ENCODE measurements at regions not wholly inside any gene's neighbourhood (a gene's known extent, or its start where the extent isn't known, plus 50 kb on each side); places are given as distances from the start of the nearest gene placed in this dataset.

GRCh38 chr15:95591270-95591669 lies 739.2 kb upstream of the NR2F2 start:
- H3K36me3 ChIP-seq (ENCODE audit: control insufficient read depth in 1 of 2, insufficient read depth in 2 of 2, low read length in 2 of 2): no peaks in the 10 kb centered on the region
- H3K4me3 ChIP-seq (ENCODE audit: low read depth in 1 of 2, low read length in 2 of 2): no peak overlapping the region
- no peaks in the 10 kb centered on the region for H3K4me1 ChIP-seq (ENCODE audit: control insufficient read depth in 1 of 2, insufficient read depth in 2 of 2, low read length in 2 of 2)
- H3K27ac ChIP-seq (ENCODE audit: low read length): no peak overlapping the region
- no peaks in the 10 kb centered on the region for H3K9me3 ChIP-seq (ENCODE audit: control insufficient read depth in 1 of 2, low read length in 2 of 2)
- H3K27me3 ChIP-seq (ENCODE audit: low read depth, low read length): no peaks in the 10 kb centered on the region

- no peaks in the 10 kb centered on the region for H3K4me1 ChIP-seq (ENCODE audit: control insufficient read depth in 1 of 2, insufficient read depth in 2 of 2, low read length in 2 of 2)
- H3K36me3 ChIP-seq (ENCODE audit: control insufficient read depth in 1 of 2, insufficient read depth in 2 of 2, low read length in 2 of 2): no peaks in the 10 kb centered on the region
- H3K9me3 ChIP-seq (ENCODE audit: control insufficient read depth in 1 of 2, low read length in 2 of 2): no peaks in the 10 kb centered on the region
- H3K4me3 ChIP-seq (ENCODE audit: low read depth in 1 of 2, low read length in 2 of 2): no peak overlapping the region
- H3K27ac ChIP-seq (ENCODE audit: low read length): no peak overlapping the region
- no peaks in the 10 kb centered on the region for H3K27me3 ChIP-seq (ENCODE audit: low read depth, low read length)
Measured at GRCh38 chr15:95591886-95592285, 738.6 kb upstream of the NR2F2 start.

GRCh38 chr15:95594496-95594895 lies 736.0 kb upstream of the NR2F2 start:
- no peaks in the 10 kb centered on the region for H3K36me3 ChIP-seq (ENCODE audit: control insufficient read depth in 1 of 2, insufficient read depth in 2 of 2, low read length in 2 of 2)

GRCh38 chr15:95595759-95596158 lies 734.7 kb upstream of the NR2F2 start:
- Histone ChIP-seq H3K4me3 (ENCODE audit: low read depth in 1 of 2, low read length in 2 of 2) (no peak overlapping the region), H3K36me3 (ENCODE audit: control insufficient read depth in 1 of 2, insufficient read depth in 2 of 2, low read length in 2 of 2) (no peaks in the 10 kb centered on the region)

More at GRCh38 chr15:95594496-95594895, 736.0 kb upstream of the NR2F2 start:
- H3K4me3 ChIP-seq (ENCODE audit: low read depth in 1 of 2, low read length in 2 of 2): no peak overlapping the region
- H3K27me3 ChIP-seq (ENCODE audit: low read depth, low read length): no peaks in the 10 kb centered on the region
- H3K27ac ChIP-seq (ENCODE audit: low read length): no peak overlapping the region
- no peaks in the 10 kb centered on the region for H3K4me1 ChIP-seq (ENCODE audit: control insufficient read depth in 1 of 2, insufficient read depth in 2 of 2, low read length in 2 of 2)
- H3K9me3 ChIP-seq (ENCODE audit: control insufficient read depth in 1 of 2, low read length in 2 of 2): no peaks in the 10 kb centered on the region

GRCh38 chr15:95596496-95596895 lies 734.0 kb upstream of the NR2F2 start:
- no peak overlapping the region for H3K4me3 ChIP-seq (ENCODE audit: low read depth in 1 of 2, low read length in 2 of 2)
- H3K27ac ChIP-seq (ENCODE audit: low read length): no peak overlapping the region
- no peaks in the 10 kb centered on the region for H3K9me3 ChIP-seq (ENCODE audit: control insufficient read depth in 1 of 2, low read length in 2 of 2)
- no peaks in the 10 kb centered on the region for H3K36me3 ChIP-seq (ENCODE audit: control insufficient read depth in 1 of 2, insufficient read depth in 2 of 2, low read length in 2 of 2)
- no peaks in the 10 kb centered on the region for H3K4me1 ChIP-seq (ENCODE audit: control insufficient read depth in 1 of 2, insufficient read depth in 2 of 2, low read length in 2 of 2)
- no peaks in the 10 kb centered on the region for H3K27me3 ChIP-seq (ENCODE audit: low read depth, low read length)

More at GRCh38 chr15:95595759-95596158, 734.7 kb upstream of the NR2F2 start:
- Histone ChIP-seq H3K27me3 (ENCODE audit: low read depth, low read length) (no peaks in the 10 kb centered on the region), H3K27ac (ENCODE audit: low read length) (no peak overlapping the region), H3K9me3 (ENCODE audit: control insufficient read depth in 1 of 2, low read length in 2 of 2) (no peaks in the 10 kb centered on the region), H3K4me1 (ENCODE audit: control insufficient read depth in 1 of 2, insufficient read depth in 2 of 2, low read length in 2 of 2) (no peaks in the 10 kb centered on the region)

- Histone ChIP-seq H3K27ac (ENCODE audit: low read length) (no peak overlapping the region), H3K27me3 (ENCODE audit: low read depth, low read length) (no peaks in the 10 kb centered on the region), H3K36me3 (ENCODE audit: control insufficient read depth in 1 of 2, insufficient read depth in 2 of 2, low read length in 2 of 2) (no peaks in the 10 kb centered on the region), H3K9me3 (ENCODE audit: control insufficient read depth in 1 of 2, low read length in 2 of 2) (no peaks in the 10 kb centered on the region), H3K4me1 (ENCODE audit: control insufficient read depth in 1 of 2, insufficient read depth in 2 of 2, low read length in 2 of 2) (no peaks in the 10 kb centered on the region), H3K4me3 (ENCODE audit: low read depth in 1 of 2, low read length in 2 of 2) (no peak overlapping the region)
Measured at GRCh38 chr15:95598251-95598855, 732.1 kb upstream of the NR2F2 start.

- Histone ChIP-seq H3K27me3 (ENCODE audit: low read depth, low read length) (no peaks in the 10 kb centered on the region), H3K27ac (ENCODE audit: low read length) (no peak overlapping the region), H3K9me3 (ENCODE audit: control insufficient read depth in 1 of 2, low read length in 2 of 2) (no peaks in the 10 kb centered on the region), H3K4me1 (ENCODE audit: control insufficient read depth in 1 of 2, insufficient read depth in 2 of 2, low read length in 2 of 2) (peaks cover 0 to 7% of the 10 kb centered on the region in 2 donors), H3K36me3 (ENCODE audit: control insufficient read depth in 1 of 2, insufficient read depth in 2 of 2, low read length in 2 of 2) (no peaks in the 10 kb centered on the region), H3K4me3 (ENCODE audit: low read depth in 1 of 2, low read length in 2 of 2) (no peak overlapping the region)
Measured at GRCh38 chr15:95600367-95600766, 730.1 kb upstream of the NR2F2 start.

- H3K27me3 ChIP-seq (ENCODE audit: low read depth, low read length): no peaks in the 10 kb centered on the region
- H3K36me3 ChIP-seq (ENCODE audit: control insufficient read depth in 1 of 2, insufficient read depth in 2 of 2, low read length in 2 of 2): no peaks in the 10 kb centered on the region
- H3K4me1 ChIP-seq (ENCODE audit: control insufficient read depth in 1 of 2, insufficient read depth in 2 of 2, low read length in 2 of 2): peaks cover 0 to 7% of the 10 kb centered on the region in 2 donors
- no peak overlapping the region for H3K4me3 ChIP-seq (ENCODE audit: low read depth in 1 of 2, low read length in 2 of 2)
- no peaks in the 10 kb centered on the region for H3K9me3 ChIP-seq (ENCODE audit: control insufficient read depth in 1 of 2, low read length in 2 of 2)
- no peak overlapping the region for H3K27ac ChIP-seq (ENCODE audit: low read length)
Measured at GRCh38 chr15:95600884-95601283, 729.6 kb upstream of the NR2F2 start.

- H3K4me1 ChIP-seq (ENCODE audit: control insufficient read depth in 1 of 2, insufficient read depth in 2 of 2, low read length in 2 of 2): peaks cover 0 to 7% of the 10 kb centered on the region in 2 donors
- no peak overlapping the region for H3K27ac ChIP-seq (ENCODE audit: low read length)
- no peaks in the 10 kb centered on the region for H3K27me3 ChIP-seq (ENCODE audit: low read depth, low read length)
- H3K9me3 ChIP-seq (ENCODE audit: control insufficient read depth in 1 of 2, low read length in 2 of 2): no peaks in the 10 kb centered on the region
- no peak overlapping the region for H3K4me3 ChIP-seq (ENCODE audit: low read depth in 1 of 2, low read length in 2 of 2)
- no peaks in the 10 kb centered on the region for H3K36me3 ChIP-seq (ENCODE audit: control insufficient read depth in 1 of 2, insufficient read depth in 2 of 2, low read length in 2 of 2)
Measured at GRCh38 chr15:95601525-95601924, 729.0 kb upstream of the NR2F2 start.

GRCh38 chr15:95603802-95604201 lies 726.7 kb upstream of the NR2F2 start:
- no peak overlapping the region for H3K4me3 ChIP-seq (ENCODE audit: low read depth in 1 of 2, low read length in 2 of 2)
- H3K27me3 ChIP-seq (ENCODE audit: low read depth, low read length): no peaks in the 10 kb centered on the region
- H3K4me1 ChIP-seq (ENCODE audit: control insufficient read depth in 1 of 2, insufficient read depth in 2 of 2, low read length in 2 of 2): peaks cover 0 to 7% of the 10 kb centered on the region in 2 donors
- no peaks in the 10 kb centered on the region for H3K36me3 ChIP-seq (ENCODE audit: control insufficient read depth in 1 of 2, insufficient read depth in 2 of 2, low read length in 2 of 2)
- no peak overlapping the region for H3K27ac ChIP-seq (ENCODE audit: low read length)
- no peaks in the 10 kb centered on the region for H3K9me3 ChIP-seq (ENCODE audit: control insufficient read depth in 1 of 2, low read length in 2 of 2)

- H3K27me3 ChIP-seq (ENCODE audit: low read depth, low read length): no peaks in the 10 kb centered on the region
- H3K36me3 ChIP-seq (ENCODE audit: control insufficient read depth in 1 of 2, insufficient read depth in 2 of 2, low read length in 2 of 2): no peaks in the 10 kb centered on the region
- H3K4me1 ChIP-seq (ENCODE audit: control insufficient read depth in 1 of 2, insufficient read depth in 2 of 2, low read length in 2 of 2): peaks cover 0 to 7% of the 10 kb centered on the region in 2 donors
- H3K27ac ChIP-seq (ENCODE audit: low read length): no peak overlapping the region
- H3K4me3 ChIP-seq (ENCODE audit: low read depth in 1 of 2, low read length in 2 of 2): no peak overlapping the region
- no peaks in the 10 kb centered on the region for H3K9me3 ChIP-seq (ENCODE audit: control insufficient read depth in 1 of 2, low read length in 2 of 2)
Measured at GRCh38 chr15:95604634-95605036, 725.9 kb upstream of the NR2F2 start.

- Histone ChIP-seq H3K4me1 (ENCODE audit: control insufficient read depth in 1 of 2, insufficient read depth in 2 of 2, low read length in 2 of 2) (peaks cover 0 to 7% of the 10 kb centered on the region in 2 donors), H3K36me3 (ENCODE audit: control insufficient read depth in 1 of 2, insufficient read depth in 2 of 2, low read length in 2 of 2) (no peaks in the 10 kb centered on the region), H3K4me3 (ENCODE audit: low read depth in 1 of 2, low read length in 2 of 2) (no peak overlapping the region), H3K27me3 (ENCODE audit: low read depth, low read length) (no peaks in the 10 kb centered on the region), H3K9me3 (ENCODE audit: control insufficient read depth in 1 of 2, low read length in 2 of 2) (no peaks in the 10 kb centered on the region), H3K27ac (ENCODE audit: low read length) (no peak overlapping the region)
Measured at GRCh38 chr15:95605098-95605497, 725.4 kb upstream of the NR2F2 start.
